B cell (primary cell): ENCODE measurements at regions not wholly inside any gene's neighbourhood (a gene's known extent, or its start where the extent isn't known, plus 50 kb on each side); places are given as distances from the start of the nearest gene placed in this dataset.

Experiments used
- ATAC-seq: fragments of 200-7000 bp; cut with Tn5 transposase; one replicate; pipeline ENCODE4 v1.10.0; 2021; ENCODE audit warnings: low read depth, mild to moderate bottlenecking, moderate number of reproducible peaks, moderate library complexity
- CTCF ChIA-PET: fragments of 350-600 bp; sonication (Branson Sonifier 250); formaldehyde crosslinking; loops from one replicate; lab custom pipeline; 2021; ENCODE audit warnings: antibody characterized with exemption, inconsistent platforms; lab: Charles Lee
- POLR2A ChIA-PET: fragments of 350-600 bp; sonication (Branson Sonifier 250); formaldehyde crosslinking; loops from one replicate; lab custom pipeline; 2021; ENCODE audit warnings: antibody characterized with exemption; lab: Charles Lee
- DNase-seq: peaks from one replicate; pipeline ENCODE4 v3.0.0; 2013
- H2AFZ ChIP-seq: 2 replicates; pipeline ENCODE4 v1.6.1; 2012; ENCODE audit warnings: mild to moderate bottlenecking, low read depth, low read length; ENCODE audit not compliant: insufficient read depth, poor library complexity, severe bottlenecking
- H3K27ac ChIP-seq, 2 donors: 1 replicate in 1 of 2; 2 replicates in 1 of 2; pipeline ENCODE4 v1.5.1; 2012 to 2013; ENCODE audit warnings: low read length in 2 of 2, mild to moderate bottlenecking in 2 of 2, moderate library complexity in 1 of 2
- H3K27me3 ChIP-seq, 4 experiments: fragments of 200-600 bp in 1 of 4; sonication (generic) in 1 of 4; replicated peaks in 1 of 4; 1 replicate in 2 of 4; 2 replicates in 2 of 4; pipeline versions ENCODE4 v1.6.1 to v1.7.0; 2013 to 2016; ENCODE audit warnings: low read length in 3 of 4, mild to moderate bottlenecking in 2 of 4, mixed read lengths in 1 of 4, moderate library complexity in 1 of 4; ENCODE audit not compliant: insufficient read depth in 4 of 4, control insufficient read depth in 3 of 4; ENCODE audit errors: control extremely low read depth in 1 of 4
- H3K36me3 ChIP-seq, 2 experiments: replicated peaks in 1 of 2; 1 replicate in 1 of 2; 2 replicates in 1 of 2; pipeline versions ENCODE4 v1.6.1 to v1.7.1; 2013; ENCODE audit warnings: low read length in 1 of 2; ENCODE audit not compliant: insufficient read depth in 2 of 2, control insufficient read depth in 1 of 2; ENCODE audit errors: control extremely low read depth in 1 of 2, extremely low read depth in 1 of 2
- H3K4me1 ChIP-seq, 2 donors: fragments of 200-600 bp in 1 of 2; sonication (generic) in 1 of 2; 1 replicate in 1 of 2; 2 replicates in 1 of 2; pipeline versions ENCODE4 v1.5.1 to v1.6.1; 2013 to 2017; ENCODE audit warnings: low read length in 2 of 2; ENCODE audit not compliant: control insufficient read depth in 2 of 2, insufficient read depth in 2 of 2
- H3K4me2 ChIP-seq: replicated peaks from 2 replicates; pipeline ENCODE3; 2012; ENCODE audit warnings: mild to moderate bottlenecking, low read depth, low read length; ENCODE audit not compliant: poor library complexity, severe bottlenecking
- H3K4me3 ChIP-seq, 5 experiments: fragments of 200-600 bp in 1 of 5; sonication (generic) in 1 of 5; 1 replicate in 3 of 5; 2 replicates in 2 of 5; pipeline versions ENCODE4 v1.5.1 to v1.7.0; 2011 to 2016; ENCODE audit warnings: low read length in 4 of 5, mild to moderate bottlenecking in 4 of 5, low read depth in 2 of 5, control low read depth in 1 of 5, moderate library complexity in 1 of 5; ENCODE audit not compliant: insufficient read depth in 1 of 5; ENCODE audit errors: control extremely low read depth in 1 of 5, extremely low read depth in 1 of 5
- H3K79me2 ChIP-seq: fragments of 200-600 bp; sonication (generic); one replicate; pipeline ENCODE4 v1.6.0; 2016; ENCODE audit warnings: low read length; ENCODE audit not compliant: control insufficient read depth, insufficient read depth
- H3K9ac ChIP-seq: fragments of 200-600 bp; sonication (generic); 2 replicates; pipeline ENCODE4 v1.6.1; 2017; ENCODE audit warnings: mild to moderate bottlenecking, low read length, moderate library complexity
- H3K9me3 ChIP-seq, 3 donors: one replicate each; pipeline versions ENCODE4 v1.6.1 to v1.7.1; 2013; ENCODE audit warnings: low read length in 2 of 3; ENCODE audit not compliant: control insufficient read depth in 2 of 3, insufficient read depth in 1 of 3; ENCODE audit errors: control extremely low read depth in 1 of 3
- H4K20me1 ChIP-seq: 2 replicates; pipeline ENCODE4 v1.6.0; 2012; ENCODE audit warnings: mild to moderate bottlenecking, low read length; ENCODE audit not compliant: insufficient read depth, control insufficient read depth, poor library complexity, severe bottlenecking
- H3K27ac Mint-ChIP-seq: one replicate; pipeline ENCODE4 v1.8.0; 2021; ENCODE audit warnings: mixed read lengths
- H3K27me3 Mint-ChIP-seq: one replicate; pipeline ENCODE4 v1.8.0; 2021; ENCODE audit warnings: mixed read lengths
- H3K4me1 Mint-ChIP-seq: one replicate; pipeline ENCODE4 v1.8.0; 2021; ENCODE audit warnings: mixed read lengths
- H3K4me3 Mint-ChIP-seq: one replicate; pipeline ENCODE4 v1.8.0; 2021; ENCODE audit warnings: mixed read lengths
- H3K9me3 Mint-ChIP-seq: one replicate; pipeline ENCODE4 v1.8.0; 2022; ENCODE audit warnings: mixed read lengths; ENCODE audit not compliant: insufficient read depth
- CTCF ChIP-seq: fragments of 200-600 bp; IDR thresholded peaks from one replicate; pipeline ENCODE4 v1.8.0; 2022; ENCODE audit warnings: antibody characterized with exemption, mild to moderate bottlenecking
- EZH2 ChIP-seq: IDR thresholded peaks from 2 replicates; pipeline ENCODE4 v1.6.1; 2012; ENCODE audit warnings: borderline replicate concordance, low read depth, mild to moderate bottlenecking, moderate library complexity, low read length; ENCODE audit not compliant: insufficient read depth, poor library complexity, severe bottlenecking
- WGBS: methylation state at CpG from one replicate; pipeline ENCODE4 v1.1.5; 2013; ENCODE audit warnings: missing lambda C conversion rate; ENCODE audit not compliant: insufficient coverage; 5-methylcytosine and 5-hydroxymethylcytosine counted together
- intact Hi-C: fragments of 100-400 bp; cut with micrococcal nuclease; formaldehyde crosslinking; loops from one replicate; pipeline ENCODE4 v1.10.0; 2022

- Mint-ChIP-seq H3K27me3 (peaks cover 18% of the 10 kb centered on the region), H3K4me3 (no peak overlapping the region), H3K27ac (no peak overlapping the region), H3K9me3 (no peaks in the 10 kb centered on the region), H3K4me1 (peaks cover 3% of the 10 kb centered on the region)
- peaks cover 0 to 2% of the 10 kb centered on the region in 2 donors for H3K4me1 ChIP-seq
- H3K4me2 ChIP-seq: no peak overlapping the region
- H4K20me1 ChIP-seq: no peaks in the 10 kb centered on the region
- POLR2A ChIA-PET: no interaction called here
- no peak overlapping the region for H3K4me3 ChIP-seq
- no peaks in the 10 kb centered on the region for H3K79me2 ChIP-seq
- no peaks in the 10 kb centered on the region for H3K9me3 ChIP-seq
- intact Hi-C loops: no loop called here
- H3K27ac ChIP-seq: no peak overlapping the region
- DNase-seq: no peak
- ATAC-seq: no peak
- CTCF ChIA-PET: no interaction called here
- TF ChIP-seq CTCF (no peak), EZH2 (no peak)
- H3K9ac ChIP-seq: no peak overlapping the region
- H3K27me3 ChIP-seq: peaks cover 0 to 4% (median 0%) of the 10 kb centered on the region in 4 experiments
- WGBS: 75% methylated on average over 8 of the region's 8 CpGs
- H2AFZ ChIP-seq: no peak overlapping the region
- H3K36me3 ChIP-seq: no peaks in the 10 kb centered on the region
These were observed 120.4 kb downstream of the LIPG start for GRCh38 chr18:49682173-49682802.

GRCh38 chr18:49681387-49681786 is 119.5 kb downstream of the LIPG start:
- Histone ChIP-seq H4K20me1 (no peaks in the 10 kb centered on the region), H3K4me2 (no peak overlapping the region), H3K27me3 (peaks cover 0 to 4% (median 0%) of the 10 kb centered on the region in 4 experiments), H3K9ac (no peak overlapping the region), H3K4me1 (peaks cover 0 to 2% of the 10 kb centered on the region in 2 donors), H3K4me3 (no peak overlapping the region), H3K9me3 (no peaks in the 10 kb centered on the region), H3K36me3 (no peaks in the 10 kb centered on the region), H3K27ac (no peak overlapping the region), H3K79me2 (no peaks in the 10 kb centered on the region), H2AFZ (no peak overlapping the region)
- H3K9me3 Mint-ChIP-seq: no peaks in the 10 kb centered on the region
- H3K27ac Mint-ChIP-seq: no peak overlapping the region
- ChIA-PET POLR2A (no interaction called here), CTCF (no interaction called here)
- no peak overlapping the region for H3K4me3 Mint-ChIP-seq
- peaks cover 18% of the 10 kb centered on the region for H3K27me3 Mint-ChIP-seq
- DNase-seq: no peak
- ATAC-seq: no peak
- no CpG with 5 or more reads among the region's 4 CpGs for WGBS
- TF ChIP-seq EZH2 (no peak), CTCF (no peak)
- H3K4me1 Mint-ChIP-seq: peaks cover 3% of the 10 kb centered on the region
- intact Hi-C loops: no loop called here
